ENCODE measurements at regions not wholly inside any gene's neighbourhood (a gene's known extent, or its start where the extent isn't known, plus 50 kb on each side); places are given as distances from the start of the nearest gene placed in this dataset.
"Not testable (repeated sequence)": the region's sequence is repeated elsewhere in the genome, so short reads cannot be mapped to it uniquely, and the experiment has no call there.

DNA sequence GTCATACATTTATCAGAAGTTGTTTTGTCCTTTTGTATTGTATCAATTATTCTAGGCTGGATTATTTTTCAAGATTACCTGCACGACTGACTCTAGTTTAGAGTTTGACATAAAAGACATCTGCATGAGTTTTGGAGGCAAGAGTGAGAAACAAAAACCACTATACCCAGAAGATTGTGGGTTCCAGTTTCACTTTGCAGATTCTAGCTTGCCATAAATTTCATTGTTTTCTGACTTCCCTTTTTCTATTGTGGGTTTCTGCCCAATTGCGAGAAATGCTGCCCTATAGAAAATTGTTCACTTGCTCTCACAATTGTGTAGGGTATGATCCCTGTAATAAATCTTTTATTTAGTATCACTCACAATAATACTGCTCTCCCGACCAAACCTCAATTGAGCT is 1043.4 kb upstream of the CDH10 start:
- no peaks in the 10 kb centered on the region for H3K27me3 Mint-ChIP-seq (ENCODE audit: insufficient read depth, unreplicated experiment)
- H3K4me3 ChIP-seq (ENCODE audit: low read depth, low read length), result no peak overlapping the region
- ChIA-PET POLR2A (no interaction called here), CTCF (no interaction called here)
- H3K36me3 Mint-ChIP-seq (ENCODE audit: insufficient read depth, unreplicated experiment), result no peaks in the 10 kb centered on the region
- no peaks in the 10 kb centered on the region for H3K27me3 ChIP-seq (replicated peaks; ENCODE audit: control insufficient read depth, insufficient read depth, low read length)
- TF ChIP-seq, protein P1, sequence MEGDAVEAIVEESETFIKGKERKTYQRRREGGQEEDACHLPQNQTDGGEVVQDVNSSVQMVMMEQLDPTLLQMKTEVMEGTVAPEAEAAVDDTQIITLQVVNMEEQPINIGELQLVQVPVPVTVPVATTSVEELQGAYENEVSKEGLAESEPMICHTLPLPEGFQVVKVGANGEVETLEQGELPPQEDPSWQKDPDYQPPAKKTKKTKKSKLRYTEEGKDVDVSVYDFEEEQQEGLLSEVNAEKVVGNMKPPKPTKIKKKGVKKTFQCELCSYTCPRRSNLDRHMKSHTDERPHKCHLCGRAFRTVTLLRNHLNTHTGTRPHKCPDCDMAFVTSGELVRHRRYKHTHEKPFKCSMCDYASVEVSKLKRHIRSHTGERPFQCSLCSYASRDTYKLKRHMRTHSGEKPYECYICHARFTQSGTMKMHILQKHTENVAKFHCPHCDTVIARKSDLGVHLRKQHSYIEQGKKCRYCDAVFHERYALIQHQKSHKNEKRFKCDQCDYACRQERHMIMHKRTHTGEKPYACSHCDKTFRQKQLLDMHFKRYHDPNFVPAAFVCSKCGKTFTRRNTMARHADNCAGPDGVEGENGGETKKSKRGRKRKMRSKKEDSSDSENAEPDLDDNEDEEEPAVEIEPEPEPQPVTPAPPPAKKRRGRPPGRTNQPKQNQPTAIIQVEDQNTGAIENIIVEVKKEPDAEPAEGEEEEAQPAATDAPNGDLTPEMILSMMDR (IDR thresholded peaks at IDR 0.05; ENCODE audit: insufficient read depth in 1 of 2, low read depth in 1 of 2, low read length in 1 of 2, severe bottlenecking in 1 of 2, unreplicated experiment in 1 of 2), result no peak
- no TSS peak for BruUV-seq (replicated peaks)
- H3K4me3 Mint-ChIP-seq (ENCODE audit: unreplicated experiment), result no peak overlapping the region
- no peaks in the 10 kb centered on the region for H3K36me3 ChIP-seq (ENCODE audit: control insufficient read depth, insufficient read depth, low read length)
- intact Hi-C loops (cut with micrococcal nuclease; ENCODE audit: unreplicated experiment), result no loop called here
- no peak overlapping the region for H3K27ac Mint-ChIP-seq (ENCODE audit: unreplicated experiment)
- H3K4me1 Mint-ChIP-seq (ENCODE audit: low read depth, unreplicated experiment), result no peaks in the 10 kb centered on the region
- H3K9me3 ChIP-seq, result no peaks in the 10 kb centered on the region
- DNase-seq, result no peak
- H3K4me1 ChIP-seq, result no peaks in the 10 kb centered on the region
- no peaks in the 10 kb centered on the region for H3K9me3 Mint-ChIP-seq (ENCODE audit: unreplicated experiment)

DNA sequence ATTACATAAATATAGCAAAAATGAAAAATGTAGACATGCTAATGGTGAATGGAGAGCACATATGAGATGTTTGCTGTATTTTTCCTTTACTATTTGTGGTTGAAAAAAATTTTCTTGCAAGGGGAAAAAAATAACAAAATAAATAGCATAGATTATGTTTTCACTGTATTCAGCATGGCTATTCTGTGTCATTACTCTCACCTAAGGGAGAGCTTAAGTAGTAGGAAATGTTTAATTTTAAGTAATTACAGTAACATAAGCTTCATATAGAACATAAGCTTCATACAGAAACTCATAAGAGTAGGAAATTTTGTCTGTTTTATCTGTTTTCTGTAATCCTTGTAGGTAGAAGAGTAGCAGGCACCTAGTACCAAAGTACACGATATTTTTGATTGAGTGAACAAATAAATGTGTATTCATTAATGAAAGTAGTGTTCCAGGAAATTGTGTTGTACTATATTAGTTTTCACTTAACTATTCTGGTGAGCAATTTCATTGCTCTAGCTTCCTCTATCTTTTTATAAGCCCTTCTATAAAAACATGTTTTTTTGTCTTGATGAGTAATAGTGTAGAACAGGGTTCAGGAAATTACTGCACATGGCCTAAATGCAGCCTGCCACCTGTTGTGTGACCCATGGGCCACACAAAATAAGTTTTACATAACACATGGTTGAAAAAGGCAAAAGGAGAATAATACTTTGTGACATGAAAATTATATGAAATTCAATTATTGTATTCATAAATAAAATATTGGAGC is 1025.0 kb upstream of the CDH10 start:
- H3K4me3 ChIP-seq (ENCODE audit: low read depth, low read length), result no peak overlapping the region
- no peaks in the 10 kb centered on the region for H3K27me3 ChIP-seq (replicated peaks; ENCODE audit: control insufficient read depth, insufficient read depth, low read length)
- H3K4me1 ChIP-seq, result no peaks in the 10 kb centered on the region
- CTCF ChIA-PET, result no interaction called here
- intact Hi-C loops (cut with micrococcal nuclease; ENCODE audit: unreplicated experiment), result no loop called here
- no peak for DNase-seq
- no peaks in the 10 kb centered on the region; the same call in 1 of the 2 replicates for H3K9me3 ChIP-seq
- Mint-ChIP-seq H3K9me3 (ENCODE audit: unreplicated experiment) (peaks cover 34% of the 10 kb centered on the region), H3K4me3 (ENCODE audit: unreplicated experiment) (no peak overlapping the region), H3K27ac (ENCODE audit: unreplicated experiment) (no peak overlapping the region), H3K27me3 (ENCODE audit: insufficient read depth, unreplicated experiment) (peaks cover 2% of the 10 kb centered on the region), H3K36me3 (ENCODE audit: insufficient read depth, unreplicated experiment) (no peaks in the 10 kb centered on the region), H3K4me1 (ENCODE audit: low read depth, unreplicated experiment) (no peaks in the 10 kb centered on the region)
- BruUV-seq (replicated peaks), result no TSS peak
- POLR2A ChIA-PET, result no interaction called here
- no peaks in the 10 kb centered on the region for H3K36me3 ChIP-seq (ENCODE audit: control insufficient read depth, insufficient read depth, low read length)
- TF ChIP-seq, protein P1 (IDR thresholded peaks at IDR 0.05; ENCODE audit: insufficient read depth in 1 of 2, low read depth in 1 of 2, low read length in 1 of 2, severe bottlenecking in 1 of 2, unreplicated experiment in 1 of 2), result no peak

DNA sequence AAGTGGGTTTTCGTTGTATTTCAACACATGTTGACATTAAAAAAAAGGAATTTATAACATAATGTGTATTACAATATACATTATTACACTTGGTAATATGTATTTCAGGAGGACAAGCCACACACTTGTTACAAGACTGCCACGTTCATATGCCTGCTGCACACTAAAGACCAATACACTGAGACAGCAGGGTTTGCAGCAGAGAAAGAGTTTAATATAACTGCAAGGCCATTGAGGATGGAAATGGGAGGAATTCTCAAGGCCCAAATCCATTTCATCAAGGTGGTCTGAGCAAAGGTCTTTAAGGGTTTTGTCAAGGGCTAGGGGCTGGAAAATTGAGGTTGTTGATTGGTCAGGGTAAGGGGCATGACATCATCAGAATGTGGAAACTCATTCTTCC is 1017.8 kb upstream of the CDH10 start:
- H3K9me3 Mint-ChIP-seq (ENCODE audit: unreplicated experiment), result peaks cover 22% of the 10 kb centered on the region
- intact Hi-C loops (cut with micrococcal nuclease; ENCODE audit: unreplicated experiment), result no loop called here
- Histone ChIP-seq H3K9me3 (peaks cover 7% of the 10 kb centered on the region; the same call in 1 of the 2 replicates), H3K27me3 (replicated peaks; ENCODE audit: control insufficient read depth, insufficient read depth, low read length) (no peaks in the 10 kb centered on the region), H3K4me1 (no peaks in the 10 kb centered on the region), H3K4me3 (ENCODE audit: low read depth, low read length) (no peak overlapping the region), H3K36me3 (ENCODE audit: control insufficient read depth, insufficient read depth, low read length) (no peaks in the 10 kb centered on the region)
- no peak for DNase-seq
- no peak overlapping the region for H3K4me3 Mint-ChIP-seq (ENCODE audit: unreplicated experiment)
- no peaks in the 10 kb centered on the region for H3K36me3 Mint-ChIP-seq (ENCODE audit: insufficient read depth, unreplicated experiment)
- no TSS peak for BruUV-seq (replicated peaks)
- POLR2A ChIA-PET, result no interaction called here
- TF ChIP-seq, protein P1 (IDR thresholded peaks at IDR 0.05; ENCODE audit: insufficient read depth in 1 of 2, low read depth in 1 of 2, low read length in 1 of 2, severe bottlenecking in 1 of 2, unreplicated experiment in 1 of 2), result no peak
- peaks cover under 1% of the 10 kb centered on the region for H3K27me3 Mint-ChIP-seq (ENCODE audit: insufficient read depth, unreplicated experiment)
- no peaks in the 10 kb centered on the region for H3K4me1 Mint-ChIP-seq (ENCODE audit: low read depth, unreplicated experiment)
- CTCF ChIA-PET, result no interaction called here
- H3K27ac Mint-ChIP-seq (ENCODE audit: unreplicated experiment), result no peak overlapping the region

DNA sequence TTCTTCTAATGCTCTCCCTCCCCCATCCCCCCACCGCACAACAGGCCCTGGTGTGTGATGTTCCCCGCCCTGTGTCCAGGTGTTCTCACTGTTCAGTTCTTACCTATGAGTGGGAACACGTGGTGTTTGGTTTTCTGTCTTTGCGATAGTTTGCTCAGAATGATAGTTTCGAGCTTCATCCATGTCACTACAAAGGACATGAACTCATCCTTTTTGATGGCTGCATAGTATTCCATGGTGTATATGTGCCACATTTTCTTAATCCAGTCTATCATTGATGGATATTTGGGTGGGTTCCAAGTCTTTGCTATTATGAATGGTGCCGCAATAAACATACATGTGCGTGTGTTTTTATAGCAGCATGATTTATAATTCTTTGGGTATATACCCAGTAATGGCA is 1005.5 kb upstream of the CDH10 start:
- H3K27me3 ChIP-seq (replicated peaks; ENCODE audit: control insufficient read depth, insufficient read depth, low read length); H3K27ac Mint-ChIP-seq (ENCODE audit: unreplicated experiment); H3K4me3 ChIP-seq (ENCODE audit: low read depth, low read length); CTCF ChIA-PET; DNase-seq; H3K36me3 ChIP-seq (ENCODE audit: control insufficient read depth, insufficient read depth, low read length); H3K36me3 Mint-ChIP-seq (ENCODE audit: insufficient read depth, unreplicated experiment); BruUV-seq (replicated peaks); H3K4me3 Mint-ChIP-seq (ENCODE audit: unreplicated experiment); H3K27me3 Mint-ChIP-seq (ENCODE audit: insufficient read depth, unreplicated experiment); H3K4me1 ChIP-seq; POLR2A ChIA-PET; intact Hi-C loops (cut with micrococcal nuclease; ENCODE audit: unreplicated experiment); H3K9me3 ChIP-seq; H3K4me1 Mint-ChIP-seq (ENCODE audit: low read depth, unreplicated experiment): not testable (repeated sequence)
- H3K9me3 Mint-ChIP-seq (ENCODE audit: unreplicated experiment), result peaks cover 16% of the 10 kb centered on the region
